K562 (cell line): ENCODE measurements at regions not wholly inside any gene's neighbourhood (a gene's known extent, or its start where the extent isn't known, plus 50 kb on each side); places are given as distances from the start of the nearest gene placed in this dataset.

ENCODE experiments used
- ATAC-seq: fragments of 200-7000 bp; cut with Tn5 transposase; 3 replicates; pipeline ENCODE4 v1.9.1; 2020; ENCODE audit warnings: moderate library complexity
- BruUV-seq: library from RNA; stranded (reverse); fragments of 400-500 nt; replicated peaks from 2 replicates; lab custom pipeline; 2021; lab: Mats Ljungman, UMichigan
- CTCF ChIA-PET: fragments of 300-600 bp; formaldehyde crosslinking; extraction: SDS; loops from one replicate; lab custom pipeline; 2021; ENCODE audit warnings: low intra/inter-chr PET ratio; lab: Yijun Ruan, JAX
- POLR2A ChIA-PET: fragments of 300-600, 350-650 bp; sonication (Branson Sonifier 250); formaldehyde crosslinking; extraction: SDS; loops from one replicate; lab custom pipeline; 2021; ENCODE audit warnings: antibody characterized with exemption, inconsistent platforms; lab: Yijun Ruan, JAX
- DNase-seq, 4 experiments: peaks; one replicate each; pipeline versions ENCODE4 v3.0.0 to v3.0.0-alpha.2; 2011 to 2018; ENCODE audit warnings: low spot score in 3 of 4, mixed read lengths in 3 of 4; ENCODE audit errors: extremely low read depth in 1 of 4
- FAIRE-seq: peaks from 2 replicates; lab custom pipeline; 2011; peaks lifted over from hg19 to GRCh38; lab: Jason Lieb, UNC
- H2AFZ ChIP-seq: 2 replicates; pipeline ENCODE4 v1.6.0; 2011; ENCODE audit warnings: low read depth, low read length, control low read depth, inconsistent platforms
- H3K27ac ChIP-seq: fragments of 200-600 bp; 3 replicates; pipeline ENCODE4 v1.8.0; 2011; ENCODE audit warnings: low read depth, mild to moderate bottlenecking, control low read depth, inconsistent platforms, low read length, moderate library complexity, mixed read lengths; ENCODE audit errors: extremely low read depth
- H3K27me3 ChIP-seq, 2 experiments: fragments of 300-600 bp in 1 of 2; 2 replicates in 1 of 2; 3 replicates in 1 of 2; pipeline versions ENCODE4 v1.6.0 to v1.8.0; 2011; ENCODE audit warnings: inconsistent platforms in 2 of 2, low read length in 2 of 2, mild to moderate bottlenecking in 1 of 2, mixed read lengths in 1 of 2, moderate library complexity in 1 of 2; ENCODE audit not compliant: control insufficient read depth in 2 of 2, insufficient read depth in 2 of 2
- H3K36me3 ChIP-seq: fragments of 300-600 bp; 3 replicates; pipeline ENCODE4 v1.8.0; 2011; ENCODE audit warnings: mild to moderate bottlenecking, low read length, inconsistent platforms; ENCODE audit not compliant: control insufficient read depth, insufficient read depth
- H3K4me1 ChIP-seq, 2 experiments: fragments of 200-600 bp in 1 of 2; replicated peaks in 1 of 2; 2 replicates in 1 of 2; 3 replicates in 1 of 2; pipeline versions ENCODE4 v1.5.1 to v1.8.0; 2011; ENCODE audit warnings: inconsistent platforms in 2 of 2, low read length in 2 of 2, mild to moderate bottlenecking in 1 of 2, mixed read lengths in 1 of 2, moderate library complexity in 1 of 2; ENCODE audit not compliant: control insufficient read depth in 2 of 2, insufficient read depth in 2 of 2
- H3K4me2 ChIP-seq: 2 replicates; pipeline ENCODE4 v1.6.1; 2011; ENCODE audit warnings: low read length, control low read depth, inconsistent platforms, mixed read lengths; ENCODE audit not compliant: insufficient read depth
- H3K4me3 ChIP-seq: fragments of 200-600 bp; sonication (generic), shearing (Covaris generic); 2 replicates; pipeline ENCODE4 v1.5.1; 2016; ENCODE audit warnings: control low read depth, inconsistent platforms
- H3K79me2 ChIP-seq: fragments of 200-600 bp; 3 replicates; pipeline ENCODE4 v1.8.0; 2011; ENCODE audit warnings: low read length, inconsistent platforms; ENCODE audit not compliant: control insufficient read depth, insufficient read depth
- H3K9ac ChIP-seq, 2 experiments: 2 replicates each; pipeline versions ENCODE4 v1.6.0 to v1.6.1; 2011; ENCODE audit warnings: low read depth in 2 of 2, low read length in 2 of 2, control low read depth in 1 of 2, inconsistent platforms in 1 of 2, mild to moderate bottlenecking in 1 of 2, mixed read lengths in 1 of 2; ENCODE audit not compliant: insufficient read depth in 1 of 2
- H3K9me1 ChIP-seq: one replicate; pipeline ENCODE4 v1.6.0; 2011; ENCODE audit warnings: inconsistent platforms, mild to moderate bottlenecking, low read length, moderate library complexity; ENCODE audit not compliant: control insufficient read depth, insufficient read depth
- H3K9me3 ChIP-seq: replicated peaks from 2 replicates; pipeline ENCODE4 v1.5.1; 2011; ENCODE audit warnings: low read depth, low read length, inconsistent platforms; ENCODE audit not compliant: control insufficient read depth, insufficient read depth
- H4K20me1 ChIP-seq: replicated peaks from 2 replicates; pipeline ENCODE4 v1.6.1; 2011; ENCODE audit warnings: low read length, inconsistent platforms, mixed read lengths; ENCODE audit not compliant: control insufficient read depth, insufficient read depth
- ARID1B ChIP-seq: fragments of 450-650 bp; IDR thresholded peaks from 2 replicates; pipeline ENCODE4 v1.6.1; 2016; ENCODE audit warnings: antibody characterized with exemption, mild to moderate bottlenecking, inconsistent platforms
- ELF4 ChIP-seq: fragments of 450-650 bp; formaldehyde crosslinking; IDR thresholded peaks from 2 replicates; pipeline ENCODE4 v1.4.0; 2022; ENCODE audit warnings: missing genetic modification characterization
- FIP1L1 ChIP-seq: fragments of 200-400 bp; formaldehyde crosslinking; IDR thresholded peaks from 2 replicates; pipeline ENCODE4 v1.6.1; 2018; ENCODE audit warnings: mild to moderate bottlenecking, low read depth, low read length; ENCODE audit not compliant: poor library complexity, severe bottlenecking
- HDAC3 ChIP-seq: fragments of 450-650 bp; IDR thresholded peaks from 2 replicates; pipeline ENCODE4 v1.6.1; 2018; ENCODE audit warnings: borderline replicate concordance, mild to moderate bottlenecking, moderate library complexity; ENCODE audit not compliant: partially characterized antibody
- KHSRP ChIP-seq: fragments of 450-650 bp; IDR thresholded peaks from 2 replicates; pipeline ENCODE4 v1.6.1; 2017
- NKRF ChIP-seq: fragments of 450-650 bp; IDR thresholded peaks from 2 replicates; pipeline ENCODE4 v1.6.1; 2016; ENCODE audit warnings: borderline replicate concordance
- NR2C2 ChIP-seq, 2 experiments: fragments of 200-800 bp in 1 of 2; sonication (Bioruptor generic) in 1 of 2; sonication (generic) in 1 of 2; formaldehyde crosslinking in 1 of 2; IDR thresholded peaks; 2 replicates each; pipeline versions ENCODE4 v1.6.1 to v1.8.0; 2016 to 2022; ENCODE audit warnings: mild to moderate bottlenecking in 1 of 2, missing compliant biosample characterization in 1 of 2, missing genetic modification characterization in 1 of 2, missing genetic modification reagents in 1 of 2
- NR2F6 ChIP-seq: fragments of 450-650 bp; formaldehyde crosslinking; IDR thresholded peaks from 2 replicates; pipeline ENCODE4 v1.4.0; 2020; ENCODE audit warnings: mild to moderate bottlenecking
- PHB ChIP-seq: fragments of 250-450 bp; sonication (Bioruptor Pico); IDR thresholded peaks from 2 replicates; pipeline ENCODE4 v1.5.0; 2021
- POLR2H ChIP-seq: IDR thresholded peaks from 2 replicates; pipeline ENCODE4 v1.6.1; 2016; ENCODE audit warnings: missing genetic modification characterization, low read depth, mild to moderate bottlenecking, control low read depth, missing compliant biosample characterization, moderate library complexity
- RFX5 ChIP-seq: IDR thresholded peaks from 2 replicates; pipeline ENCODE4 v1.6.1; 2011; ENCODE audit warnings: low read depth, mild to moderate bottlenecking, improper control_type of control experiment, low read length
- STAT5B ChIP-seq: fragments of 250-450 bp; sonication (Bioruptor Pico); IDR thresholded peaks from 2 replicates; pipeline ENCODE4 v1.8.0; 2021; ENCODE audit warnings: mild to moderate bottlenecking, inconsistent platforms
- XRCC5 ChIP-seq: fragments of 200-400 bp; formaldehyde crosslinking; IDR thresholded peaks from 2 replicates; pipeline ENCODE4 v1.6.1; 2017; ENCODE audit warnings: low read depth, mild to moderate bottlenecking, low read length
- ZNF175 ChIP-seq: fragments of 200-800 bp; sonication (Bioruptor generic); IDR thresholded peaks from 2 replicates; pipeline ENCODE4 v1.6.1; 2016; ENCODE audit warnings: low read depth, mild to moderate bottlenecking, missing genetic modification characterization, missing compliant biosample characterization
- ZNF589 ChIP-seq: fragments of 200-800 bp; sonication (Bioruptor generic); IDR thresholded peaks from 2 replicates; pipeline ENCODE4 v1.6.1; 2016; ENCODE audit warnings: low read depth, missing genetic modification characterization, missing compliant biosample characterization
- in situ Hi-C: fragments of 300-500 bp; cut with MboI; formaldehyde crosslinking; loops from 4 replicates; pipeline ENCODE4 v1.15.0; 2018; ENCODE audit warnings: inconsistent platforms, mixed read lengths
- intact Hi-C: fragments of 100-400 bp; cut with micrococcal nuclease; formaldehyde crosslinking; loops from 2 replicates; pipeline ENCODE4 v1.14.2; 2022

- DNase-seq = no peak
- H3K9ac ChIP-seq = no peak overlapping the region
- H4K20me1 ChIP-seq = no peaks in the 10 kb centered on the region
- CTCF ChIA-PET = no interaction called here
- no peak for ATAC-seq
- in situ Hi-C loops = no loop called here
- intact Hi-C loops = no loop called here
- no peak for TF ChIP-seq ZNF589
- no peak for TF ChIP-seq RFX5
- no peak for TF ChIP-seq ELF4 (CRISPR knock-in tag)
- TF ChIP-seq POLR2H (tag) = no peak
- TF ChIP-seq ARID1B = no peak
- no peak for TF ChIP-seq NKRF
- TF ChIP-seq ZNF175 (CRISPR knock-in tag) = no peak
- TF ChIP-seq NR2C2 (CRISPR knock-in tag; IDR thresholded peaks at IDR 0.05) = no peak
- no peak for TF ChIP-seq NR2C2 (tag; IDR thresholded peaks at IDR 0.05)
- no peak for TF ChIP-seq HDAC3
- no peak for TF ChIP-seq XRCC5
- no peak for TF ChIP-seq KHSRP
- TF ChIP-seq STAT5B (CRISPR knock-in tag) = no peak
- TF ChIP-seq FIP1L1 = no peak
- no peak for TF ChIP-seq NR2F6 (CRISPR knock-in tag)
- TF ChIP-seq PHB (CRISPR knock-in tag) = no peak
- no peak overlapping the region for H3K4me2 ChIP-seq
- no TSS peak for BruUV-seq
- H3K9me3 ChIP-seq = no peaks in the 10 kb centered on the region
- no peaks in the 10 kb centered on the region for H3K27me3 ChIP-seq
- no peak for FAIRE-seq
- POLR2A ChIA-PET = no interaction called here
- H3K27ac ChIP-seq = no peak overlapping the region
- no peaks in the 10 kb centered on the region for H3K4me1 ChIP-seq
- no peak overlapping the region for H2AFZ ChIP-seq
- no peaks in the 10 kb centered on the region for H3K36me3 ChIP-seq
- H3K9me1 ChIP-seq = no peaks in the 10 kb centered on the region
- H3K4me3 ChIP-seq = no peak overlapping the region
- H3K79me2 ChIP-seq = no peaks in the 10 kb centered on the region
Measured at GRCh38 chr13:78161266-78161665, 242.6 kb upstream of the EDNRB start.
